Endothelial cell of umbilical vein (primary cell): ENCODE measurements at regions not wholly inside any gene's neighbourhood (a gene's known extent, or its start where the extent isn't known, plus 50 kb on each side); places are given as distances from the start of the nearest gene placed in this dataset.

Experiments used
- BruUV-seq: library from RNA; stranded (reverse); fragments of 400-500 nt; replicated peaks from 2 replicates; lab custom pipeline; 2021; lab: Mats Ljungman, UMichigan
- CTCF ChIA-PET: fragments of 300-600, 350-600 bp; sonication (Branson Sonifier 250); formaldehyde crosslinking; loops from one replicate; lab custom pipeline; 2021; ENCODE audit warnings: antibody characterized with exemption, inconsistent platforms; lab: Charles Lee
- POLR2A ChIA-PET: fragments of 300-600, 350-600 bp; sonication (Branson Sonifier 250); formaldehyde crosslinking; loops from one replicate; lab custom pipeline; 2021; ENCODE audit warnings: antibody characterized with exemption, inconsistent platforms; lab: Charles Lee
- DNase-seq: peaks from one replicate; pipeline ENCODE4 v3.0.0-alpha.2; 2011; ENCODE audit warnings: low read depth, low spot score
- FAIRE-seq: peaks from 2 replicates; lab custom pipeline; 2011; peaks lifted over from hg19 to GRCh38; lab: Jason Lieb, UNC
- H2AFZ ChIP-seq: 2 replicates; pipeline ENCODE4 v1.6.0; 2012; ENCODE audit warnings: low read depth, low read length, control low read depth, inconsistent platforms
- H3K27ac ChIP-seq: 2 replicates; pipeline ENCODE4 v1.5.1; 2011; ENCODE audit warnings: low read depth, mild to moderate bottlenecking, control low read depth, low read length, moderate library complexity; ENCODE audit not compliant: insufficient read depth
- H3K27me3 ChIP-seq, 2 experiments: 2 replicates each; pipeline versions ENCODE4 v1.6.0 to v1.6.1; 2011; ENCODE audit warnings: low read length in 2 of 2, mixed read lengths in 1 of 2; ENCODE audit not compliant: control insufficient read depth in 2 of 2, insufficient read depth in 2 of 2
- H3K36me3 ChIP-seq, 2 experiments: 2 replicates in 1 of 2; 3 replicates in 1 of 2; pipeline ENCODE4 v1.5.1; 2011; ENCODE audit warnings: low read length in 2 of 2, mild to moderate bottlenecking in 1 of 2, moderate library complexity in 1 of 2; ENCODE audit not compliant: control insufficient read depth in 2 of 2, insufficient read depth in 2 of 2; ENCODE audit errors: extremely low read depth in 1 of 2
- H3K4me1 ChIP-seq: 3 replicates; pipeline ENCODE4 v1.5.1; 2011; ENCODE audit warnings: mild to moderate bottlenecking, low read length; ENCODE audit not compliant: control insufficient read depth, insufficient read depth; ENCODE audit errors: extremely low read depth
- H3K4me2 ChIP-seq: 2 replicates; pipeline ENCODE4 v1.6.1; 2011; ENCODE audit warnings: low read length, control low read depth, mixed read lengths; ENCODE audit not compliant: insufficient read depth
- H3K4me3 ChIP-seq, 3 experiments: fragments of 200-600 bp in 1 of 3; sonication (generic), shearing (Covaris generic) in 1 of 3; replicated peaks in 1 of 3; 2 replicates each; pipeline ENCODE4 v1.5.1; 2011 to 2016; ENCODE audit warnings: control low read depth in 3 of 3, low read length in 3 of 3, mild to moderate bottlenecking in 2 of 3, inconsistent platforms in 1 of 3, low read depth in 1 of 3, moderate library complexity in 1 of 3; ENCODE audit not compliant: insufficient read depth in 1 of 3
- H3K79me2 ChIP-seq: 2 replicates; pipeline ENCODE4 v1.6.0; 2012; ENCODE audit warnings: low read length, inconsistent platforms; ENCODE audit not compliant: control insufficient read depth, insufficient read depth
- H3K9ac ChIP-seq: replicated peaks from 2 replicates; pipeline ENCODE3; 2011; ENCODE audit warnings: low read length, control low read depth; ENCODE audit not compliant: insufficient read depth; ENCODE audit errors: extremely low read depth
- H3K9me1 ChIP-seq: replicated peaks from 3 replicates; pipeline ENCODE4 v1.6.0; 2011; ENCODE audit warnings: mild to moderate bottlenecking, low read length; ENCODE audit not compliant: control insufficient read depth, insufficient read depth; ENCODE audit errors: extremely low read depth
- H3K9me3 ChIP-seq: replicated peaks from 2 replicates; pipeline ENCODE4 v1.5.1; 2012; ENCODE audit warnings: low read length, inconsistent platforms; ENCODE audit not compliant: control insufficient read depth, insufficient read depth
- H4K20me1 ChIP-seq: replicated peaks from 2 replicates; pipeline ENCODE3; 2011; ENCODE audit warnings: mild to moderate bottlenecking, low read length; ENCODE audit not compliant: control insufficient read depth, insufficient read depth; ENCODE audit errors: extremely low read depth
- EZH2 ChIP-seq: IDR thresholded peaks from 2 replicates; pipeline ENCODE4 v1.6.1; 2012; ENCODE audit warnings: borderline replicate concordance, low read depth, mild to moderate bottlenecking, moderate library complexity, low read length, inconsistent platforms; ENCODE audit not compliant: severe bottlenecking
- FOS ChIP-seq: IDR thresholded peaks from 2 replicates; pipeline ENCODE4 v1.6.1; 2011; ENCODE audit warnings: mild to moderate bottlenecking, low read length, moderate library complexity, borderline replicate concordance; ENCODE audit not compliant: insufficient read depth
- GATA2 ChIP-seq: IDR thresholded peaks from 2 replicates; pipeline ENCODE4 v1.7.0; 2011; ENCODE audit warnings: low read depth, mild to moderate bottlenecking, moderate library complexity, mixed read lengths, low read length; ENCODE audit not compliant: insufficient read length, insufficient read depth
- JUN ChIP-seq: IDR thresholded peaks from 2 replicates; pipeline ENCODE4 v1.6.1; 2011; ENCODE audit warnings: borderline replicate concordance, low read depth; ENCODE audit not compliant: insufficient read length, insufficient read depth
- MAX ChIP-seq: IDR thresholded peaks from 2 replicates; pipeline ENCODE4 v1.6.1; 2011; ENCODE audit not compliant: insufficient read depth, insufficient read length
- MYC ChIP-seq: IDR thresholded peaks from one replicate; pipeline ENCODE4 v1.6.1; 2011; ENCODE audit warnings: mild to moderate bottlenecking, low read depth, low read length
- POLR2A ChIP-seq: IDR thresholded peaks from 2 replicates; pipeline ENCODE4 v1.6.1; 2012; ENCODE audit warnings: low read depth, mild to moderate bottlenecking, control low read depth, low read length
- POLR2AphosphoS5 ChIP-seq: IDR thresholded peaks from 2 replicates; pipeline ENCODE4 v1.6.1; 2012; ENCODE audit warnings: low read depth, mild to moderate bottlenecking, control low read depth, low read length, moderate library complexity; ENCODE audit not compliant: insufficient read depth
- dilution Hi-C: fragments of 300-500 bp; cut with MboI; formaldehyde crosslinking; loops from one replicate; pipeline ENCODE4 v1.15.0; 2019; ENCODE audit warnings: low sequenced_read_pairs; ENCODE audit not compliant: extremely low pct_ligation_motif_present
- intact Hi-C: fragments of 100-400 bp; cut with micrococcal nuclease; formaldehyde crosslinking; loops from one replicate; pipeline ENCODE4 v1.10.0; 2022
- TF ChIP-seq, protein P1 (sequence below), 2 donors: IDR thresholded peaks; 1 replicate in 1 of 2; 2 replicates in 1 of 2; pipeline ENCODE4 v1.5.1; 2011; ENCODE audit warnings: low read length in 2 of 2, mild to moderate bottlenecking in 2 of 2, moderate library complexity in 2 of 2, control low read depth in 1 of 2, inconsistent platforms in 1 of 2, low read depth in 1 of 2; ENCODE audit not compliant: insufficient read depth in 1 of 2; ENCODE audit errors: extremely low read depth in 1 of 2

GRCh38 chr22:49514211-49514610, 313.5 kb downstream of the BRD1 start:
- ChIA-PET POLR2A (no interaction called here), CTCF (no interaction called here)
- Histone ChIP-seq H3K79me2 (no peaks in the 10 kb centered on the region), H3K4me2 (no peak overlapping the region), H3K9me1 (no peaks in the 10 kb centered on the region), H3K27me3 (no peaks in the 10 kb centered on the region), H3K4me3 (no peak overlapping the region), H3K9me3 (no peaks in the 10 kb centered on the region), H3K36me3 (no peaks in the 10 kb centered on the region), H3K9ac (no peak overlapping the region), H4K20me1 (no peaks in the 10 kb centered on the region), H3K27ac (no peak overlapping the region), H3K4me1 (no peaks in the 10 kb centered on the region), H2AFZ (no peak overlapping the region)
- FAIRE-seq: no peak
- dilution Hi-C loops (no loop called here), intact Hi-C loops (no loop called here)
- no peak for DNase-seq
- TF ChIP-seq FOS: no peak
- TF ChIP-seq JUN: no peak
- TF ChIP-seq, protein P1, sequence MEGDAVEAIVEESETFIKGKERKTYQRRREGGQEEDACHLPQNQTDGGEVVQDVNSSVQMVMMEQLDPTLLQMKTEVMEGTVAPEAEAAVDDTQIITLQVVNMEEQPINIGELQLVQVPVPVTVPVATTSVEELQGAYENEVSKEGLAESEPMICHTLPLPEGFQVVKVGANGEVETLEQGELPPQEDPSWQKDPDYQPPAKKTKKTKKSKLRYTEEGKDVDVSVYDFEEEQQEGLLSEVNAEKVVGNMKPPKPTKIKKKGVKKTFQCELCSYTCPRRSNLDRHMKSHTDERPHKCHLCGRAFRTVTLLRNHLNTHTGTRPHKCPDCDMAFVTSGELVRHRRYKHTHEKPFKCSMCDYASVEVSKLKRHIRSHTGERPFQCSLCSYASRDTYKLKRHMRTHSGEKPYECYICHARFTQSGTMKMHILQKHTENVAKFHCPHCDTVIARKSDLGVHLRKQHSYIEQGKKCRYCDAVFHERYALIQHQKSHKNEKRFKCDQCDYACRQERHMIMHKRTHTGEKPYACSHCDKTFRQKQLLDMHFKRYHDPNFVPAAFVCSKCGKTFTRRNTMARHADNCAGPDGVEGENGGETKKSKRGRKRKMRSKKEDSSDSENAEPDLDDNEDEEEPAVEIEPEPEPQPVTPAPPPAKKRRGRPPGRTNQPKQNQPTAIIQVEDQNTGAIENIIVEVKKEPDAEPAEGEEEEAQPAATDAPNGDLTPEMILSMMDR (IDR thresholded peaks at IDR 0.05; ENCODE audit: extremely low read depth in 1 of 2, insufficient read depth in 1 of 2, low read depth in 1 of 2, low read length in 2 of 2): no peak
- TF ChIP-seq EZH2: no peak
- TF ChIP-seq GATA2: no peak
- TF ChIP-seq POLR2AphosphoS5: no peak
- TF ChIP-seq POLR2A: no peak
- TF ChIP-seq MYC: no peak
- no peak for TF ChIP-seq MAX
- no TSS peak for BruUV-seq
